Cerebellar cortex (tissue), 1 donor: ENCODE measurements at regions not wholly inside any gene's neighbourhood (a gene's known extent, or its start where the extent isn't known, plus 50 kb on each side); places are given as distances from the start of the nearest gene placed in this dataset.
"Not testable (repeated sequence)": the region's sequence is repeated elsewhere in the genome, so short reads cannot be mapped to it uniquely, and the experiment has no call there.

ENCODE experiments used
- DNase-seq: peaks from one replicate; pipeline ENCODE4 v3.0.0-alpha.2; 2015; ENCODE audit warnings: low spot score

DNA sequence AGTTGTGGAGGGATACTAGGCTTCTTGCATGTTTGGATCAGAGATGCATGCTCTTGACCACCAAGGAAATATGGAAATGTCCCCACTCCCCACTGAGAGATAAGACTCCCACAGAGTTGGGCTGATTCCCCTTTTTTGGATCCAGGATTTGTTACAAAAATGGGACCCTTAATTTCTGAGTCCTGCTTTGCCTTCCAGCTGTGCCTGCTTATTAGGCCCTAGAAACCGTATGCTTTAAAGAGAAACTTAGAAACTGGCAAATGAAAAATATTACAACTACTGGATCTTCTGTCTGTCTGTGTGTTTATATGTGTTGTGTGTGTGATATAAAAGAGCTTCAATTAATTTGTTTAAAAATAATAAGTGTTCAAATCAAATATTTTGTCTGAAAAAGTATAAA lies 817.6 kb upstream of the CITED2 start:
- DNase-seq: no peak

DNA sequence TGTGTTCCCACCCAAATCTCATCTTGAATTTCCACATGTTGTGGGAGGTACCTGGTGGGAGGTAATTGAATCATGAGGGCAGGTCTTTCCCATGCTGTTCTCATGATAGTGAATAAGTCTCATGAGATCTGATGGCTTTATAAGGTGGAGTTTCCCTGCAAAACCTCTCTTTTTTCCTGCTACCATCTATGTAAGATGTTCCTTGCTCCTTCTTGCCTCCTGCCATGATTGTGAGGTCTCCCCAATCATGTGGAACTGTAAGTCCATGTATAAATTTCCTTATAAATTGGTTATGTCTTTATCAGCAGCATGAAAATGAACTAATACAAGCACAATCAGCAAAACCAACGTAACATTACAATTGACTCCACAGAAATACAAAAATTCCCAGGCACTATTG lies 814.8 kb upstream of the CITED2 start:
- DNase-seq: not testable (repeated sequence)

DNA sequence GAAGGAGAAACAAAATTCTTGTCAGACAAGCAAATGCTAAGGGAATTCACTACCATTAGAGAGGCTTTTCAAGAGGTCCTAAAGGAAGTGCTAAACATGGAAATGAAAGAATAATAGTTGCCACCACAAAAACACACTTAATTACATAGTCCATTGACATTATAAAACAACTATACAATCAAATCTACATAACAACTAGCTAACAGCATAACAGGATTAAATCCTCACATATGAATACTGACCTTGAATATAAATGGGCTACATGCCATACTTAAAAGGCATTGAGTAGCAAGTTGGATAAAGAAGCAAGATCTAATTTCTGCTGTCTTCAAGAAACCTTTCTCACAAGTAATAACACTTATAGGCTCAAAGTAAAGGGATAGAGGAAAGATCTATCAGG lies 811.5 kb upstream of the CITED2 start:
- no peak for DNase-seq

DNA sequence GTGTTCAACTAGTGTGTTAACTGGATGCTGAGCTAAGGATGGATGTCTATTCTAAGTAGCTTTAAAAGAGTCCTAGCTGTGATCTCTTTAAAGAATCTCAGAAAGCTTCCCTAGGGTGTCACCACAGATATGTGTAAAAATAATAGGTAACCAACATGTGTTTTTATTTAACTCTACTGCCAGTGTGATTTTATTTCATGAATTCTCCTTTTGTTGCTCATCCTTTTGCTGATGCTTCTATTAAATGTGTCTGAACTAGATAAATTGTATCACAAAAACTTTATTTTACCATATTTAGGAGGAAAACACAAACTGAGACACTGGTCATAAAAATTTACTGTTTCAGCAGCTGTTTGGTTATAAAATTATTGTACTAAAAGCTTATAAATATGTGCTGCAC lies 809.4 kb upstream of the CITED2 start:
- DNase-seq: no peak

DNA sequence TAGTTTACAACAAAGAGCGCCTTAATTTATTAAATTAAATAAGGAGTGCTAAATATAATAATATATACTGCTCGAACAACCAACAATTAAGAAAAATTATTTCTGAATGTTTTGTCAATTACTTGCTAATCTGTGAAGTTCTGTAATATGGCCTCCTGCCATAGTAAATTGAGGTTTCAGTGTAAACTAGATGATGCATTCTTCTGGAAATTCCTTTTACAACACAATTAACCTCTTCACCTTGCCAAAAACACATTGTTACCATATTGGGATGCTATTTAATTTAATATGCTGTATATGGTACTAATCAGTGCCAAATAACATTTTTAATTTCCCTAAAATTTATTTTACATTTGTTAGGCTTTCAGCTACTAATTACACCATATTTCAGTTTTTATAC lies 808.4 kb upstream of the CITED2 start:
- no peak for DNase-seq

DNA sequence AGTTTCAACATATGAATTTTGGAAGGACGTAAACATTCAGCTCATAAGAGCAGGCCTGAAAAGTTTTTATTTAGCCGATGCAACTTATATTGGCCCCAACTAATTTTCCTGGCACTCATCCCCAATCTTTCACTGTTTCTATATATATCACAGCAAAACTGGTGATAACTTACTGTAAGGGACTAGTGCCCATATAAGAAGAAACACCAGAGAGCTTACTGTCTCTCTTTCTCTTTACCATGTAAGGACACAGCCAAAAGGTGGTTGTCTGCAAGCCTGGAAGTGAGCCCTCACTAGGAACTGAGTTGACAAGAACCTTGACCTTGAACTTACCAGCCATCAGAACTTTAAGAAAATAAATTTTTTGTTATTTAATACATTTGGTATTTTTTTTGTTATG lies 807.4 kb upstream of the CITED2 start:
- DNase-seq: no peak

DNA sequence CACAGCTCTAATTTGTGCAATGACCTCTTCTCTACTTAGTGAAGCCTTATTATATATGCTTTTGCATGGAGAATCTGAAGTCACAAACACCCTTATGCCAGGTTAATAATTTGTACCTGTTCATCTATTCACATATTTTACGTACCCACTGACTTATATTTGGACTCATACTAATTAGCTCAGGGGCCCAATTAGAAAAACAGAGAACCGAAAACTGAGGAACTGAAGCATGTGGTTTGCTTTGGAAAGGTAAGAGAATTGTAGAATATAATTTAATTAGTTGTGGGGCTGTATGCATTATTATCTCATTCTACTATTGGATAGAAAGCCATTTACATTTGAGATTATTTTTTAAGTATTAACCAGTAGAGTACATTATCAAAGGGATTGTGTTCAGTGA lies 805.9 kb upstream of the CITED2 start:
- DNase-seq: no peak

DNA sequence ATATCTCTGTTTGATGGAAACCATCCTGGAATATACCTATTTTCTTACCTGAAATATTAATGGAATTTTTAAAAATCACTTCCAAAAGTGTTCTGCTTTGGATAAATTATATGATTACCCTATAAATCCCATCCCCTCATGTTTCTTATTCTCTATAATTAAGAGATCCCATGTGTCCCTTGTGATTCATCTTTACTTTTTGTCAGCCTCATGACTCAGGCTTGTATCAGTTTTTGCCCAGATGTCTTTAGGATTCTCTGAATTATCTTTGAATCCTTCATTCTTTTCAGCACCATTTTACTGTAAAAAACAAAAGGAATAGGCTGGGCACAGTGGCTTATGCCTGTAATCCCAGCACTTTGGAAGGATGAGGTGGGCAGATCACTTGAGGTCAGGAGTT lies 804.5 kb upstream of the CITED2 start:
- no peak for DNase-seq

DNA sequence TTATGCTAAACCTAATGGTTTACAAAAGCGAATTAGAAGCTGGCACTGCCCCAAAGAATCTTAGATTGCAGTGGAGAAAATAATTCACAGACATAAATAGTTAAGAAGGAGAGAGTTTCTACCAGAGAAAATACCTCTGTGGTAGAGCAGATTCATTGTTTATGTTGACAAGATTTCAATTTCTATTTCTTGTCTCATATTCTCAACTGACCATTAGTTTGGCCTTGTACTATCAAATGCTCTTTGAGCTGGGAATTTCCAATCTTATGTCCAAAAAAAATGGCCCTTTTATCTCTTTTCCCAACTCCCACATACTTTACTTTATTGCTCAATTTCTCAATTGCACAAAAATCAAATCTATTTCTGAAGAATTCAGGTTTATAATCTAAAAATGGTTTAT lies 804.1 kb upstream of the CITED2 start:
- no peak for DNase-seq

DNA sequence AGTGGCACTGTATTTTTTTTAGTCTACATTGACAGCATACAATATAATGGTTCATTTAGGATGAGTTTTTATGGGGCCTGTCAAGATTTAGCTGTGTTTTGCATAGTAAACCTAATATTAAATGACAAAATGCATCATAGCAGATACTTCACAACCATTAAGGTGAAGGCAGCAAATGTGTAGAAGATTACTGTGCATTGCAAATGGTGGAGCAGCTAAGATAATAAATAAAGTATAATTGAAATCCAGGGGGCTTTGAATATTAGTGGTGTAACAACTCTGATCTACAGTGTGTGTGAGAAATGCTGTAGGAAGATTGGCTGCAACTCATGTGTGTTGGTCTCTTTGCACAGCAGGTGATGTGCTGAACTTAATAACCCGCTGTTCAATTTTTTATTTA lies 801.9 kb upstream of the CITED2 start:
- DNase-seq: no peak

DNA sequence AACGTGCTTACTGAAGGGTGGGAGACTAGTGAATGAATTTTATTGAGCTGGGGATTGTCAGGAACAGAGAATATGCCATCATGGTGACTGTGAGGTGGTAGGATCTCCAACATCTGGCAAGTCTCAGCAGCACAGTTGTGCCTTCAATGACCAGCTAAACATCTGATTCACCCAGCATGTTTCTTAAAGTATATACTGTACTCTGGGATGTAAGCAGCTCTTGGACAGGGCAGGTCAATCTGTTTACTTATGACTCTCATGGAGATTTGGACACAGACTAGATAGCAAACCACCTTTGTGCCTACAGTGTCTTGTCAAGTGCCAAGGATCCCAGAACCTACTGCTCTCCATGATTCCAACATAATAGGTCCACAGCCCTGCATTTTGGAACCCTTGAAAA lies 801.0 kb upstream of the CITED2 start:
- DNase-seq: no peak

DNA sequence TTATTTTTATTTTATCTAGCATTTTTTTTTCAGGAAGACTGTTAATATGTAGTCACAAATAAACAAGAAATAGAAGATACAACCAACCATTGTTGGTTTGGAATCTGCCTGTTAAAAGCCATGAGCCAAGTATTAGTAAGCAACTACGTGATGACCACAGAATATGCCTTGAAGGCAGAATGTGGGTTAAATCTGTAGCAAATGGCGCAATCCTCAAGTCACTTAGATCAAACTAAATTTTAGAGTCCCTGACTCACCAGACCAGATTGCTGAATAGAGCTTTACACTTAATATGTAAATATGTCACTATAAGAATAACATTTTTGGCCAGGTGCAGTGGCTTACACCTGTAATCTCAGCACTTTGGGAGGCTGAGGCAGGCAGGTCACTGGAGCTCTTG lies 800.1 kb upstream of the CITED2 start:
- DNase-seq: no peak

DNA sequence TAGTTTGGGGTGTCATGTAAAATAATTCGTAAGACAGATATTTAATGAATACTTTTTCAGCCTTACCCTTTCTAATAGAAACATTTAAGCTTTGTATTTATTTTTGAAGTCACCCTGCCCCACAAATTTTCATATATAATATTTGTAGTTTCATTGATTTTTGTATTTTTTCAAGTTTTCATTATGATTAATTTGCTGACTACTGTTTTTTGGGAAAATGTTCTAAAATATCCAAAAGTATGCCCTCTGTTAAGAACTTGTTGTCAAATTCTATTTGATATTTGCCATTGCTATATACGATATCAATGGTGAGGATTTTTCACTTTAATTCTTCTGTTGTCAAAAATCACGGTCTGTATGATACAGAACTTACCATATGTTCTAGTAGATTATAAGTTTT lies 793.9 kb upstream of the CITED2 start:
- DNase-seq: no peak

DNA sequence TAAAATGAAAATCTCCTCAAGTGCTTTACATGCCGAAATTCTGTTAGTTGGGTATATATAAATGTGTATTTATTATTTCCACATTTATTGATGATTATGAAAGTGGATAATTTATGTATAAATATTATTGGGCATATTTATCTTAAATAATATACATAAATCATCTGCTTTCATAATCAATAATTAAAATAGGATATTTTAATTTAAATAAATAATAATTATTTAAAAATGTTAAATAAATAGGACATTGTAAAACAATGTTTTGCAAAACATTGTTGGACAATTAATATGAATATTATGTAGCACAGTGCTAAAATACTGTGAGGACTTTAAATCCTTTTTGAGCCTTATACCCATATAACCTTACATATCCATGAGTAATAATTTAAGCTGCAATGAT lies 786.5 kb upstream of the CITED2 start:
- no peak for DNase-seq

DNA sequence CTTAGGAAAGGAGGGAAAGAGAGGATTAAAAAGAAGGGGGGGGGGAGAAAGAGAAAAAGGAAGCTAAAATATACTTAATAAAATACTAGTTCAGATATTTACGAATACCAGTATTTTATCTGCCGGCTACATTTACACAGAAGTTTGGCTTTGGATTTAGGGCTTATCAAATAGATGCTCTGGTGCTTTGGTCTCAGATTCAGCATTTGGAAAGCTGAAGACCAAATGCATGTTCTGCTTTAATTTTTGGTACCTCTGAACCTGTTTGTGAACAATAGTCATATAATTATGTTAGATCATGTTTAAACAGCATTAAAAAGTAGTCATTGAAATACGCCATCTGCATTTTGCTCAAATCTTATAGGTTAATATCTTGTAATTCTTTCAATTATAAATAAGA lies 786.0 kb upstream of the CITED2 start:
- no peak for DNase-seq

DNA sequence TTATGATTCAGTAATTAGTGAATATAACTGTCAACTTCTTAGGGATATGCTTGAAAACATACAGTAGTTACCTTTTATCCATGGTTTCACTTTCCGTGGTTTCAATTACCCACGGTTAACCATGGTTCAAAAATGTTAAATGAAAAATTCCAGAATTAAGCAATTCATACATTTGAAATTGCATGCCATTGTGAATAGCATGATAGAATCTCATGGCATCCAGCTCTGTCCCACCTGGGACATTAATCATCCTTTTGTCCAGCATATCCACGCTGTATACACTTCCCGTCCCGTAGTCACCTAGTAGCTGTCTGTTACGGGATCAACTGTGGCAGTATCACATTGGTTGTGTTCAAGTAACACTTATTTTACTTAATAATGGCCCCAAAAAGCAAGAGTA lies 781.7 kb upstream of the CITED2 start:
- no peak for DNase-seq

DNA sequence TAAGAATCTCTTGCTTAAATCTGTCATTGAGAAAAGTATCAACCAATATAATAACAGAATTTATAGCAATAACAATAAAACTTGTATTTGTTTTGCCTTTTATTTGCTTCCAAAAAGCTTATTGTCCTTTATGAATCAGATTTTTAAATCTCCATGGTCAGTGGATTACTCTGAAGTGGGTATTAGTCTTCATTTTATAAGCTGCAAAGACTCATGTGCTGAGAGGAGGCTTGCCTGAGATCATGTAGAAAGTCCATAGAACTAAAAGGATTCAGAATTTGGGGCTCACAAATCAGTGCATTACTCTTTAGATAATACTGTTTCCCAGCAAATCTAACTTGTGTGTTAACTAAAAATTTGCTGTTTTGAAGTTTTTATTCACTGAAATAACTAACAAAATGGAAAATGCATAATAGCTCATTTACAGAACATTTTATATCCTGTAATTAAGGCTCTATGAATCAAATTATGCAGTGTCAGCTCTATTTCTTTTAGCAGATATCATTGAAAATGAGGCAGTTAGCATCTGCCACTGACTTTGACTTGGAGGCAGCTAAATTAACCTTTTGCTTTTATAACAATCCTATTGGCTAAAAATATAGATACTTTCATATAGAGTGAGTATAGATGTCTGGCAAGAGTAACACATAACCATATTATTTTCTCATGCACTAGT lies 781.1 kb upstream of the CITED2 start:
- DNase-seq: no peak

DNA sequence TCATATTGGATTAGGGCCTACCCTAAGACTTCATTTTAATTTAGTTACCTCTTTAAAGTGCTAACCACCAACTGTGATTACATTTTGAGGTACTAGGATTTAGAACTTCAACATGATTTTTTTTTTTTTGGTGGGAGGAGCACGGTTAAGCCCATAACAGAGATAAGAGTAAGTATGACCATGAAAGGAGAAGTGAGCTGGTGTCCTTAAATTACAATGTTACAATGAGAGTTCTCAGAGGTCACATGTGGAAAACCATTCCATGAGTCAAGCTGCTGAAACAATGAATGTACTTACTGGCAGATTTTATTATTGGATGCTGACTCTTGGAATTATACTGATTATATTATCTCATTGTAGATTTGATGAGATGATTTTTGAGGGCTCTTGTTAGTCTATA lies 779.3 kb upstream of the CITED2 start:
- DNase-seq: no peak

DNA sequence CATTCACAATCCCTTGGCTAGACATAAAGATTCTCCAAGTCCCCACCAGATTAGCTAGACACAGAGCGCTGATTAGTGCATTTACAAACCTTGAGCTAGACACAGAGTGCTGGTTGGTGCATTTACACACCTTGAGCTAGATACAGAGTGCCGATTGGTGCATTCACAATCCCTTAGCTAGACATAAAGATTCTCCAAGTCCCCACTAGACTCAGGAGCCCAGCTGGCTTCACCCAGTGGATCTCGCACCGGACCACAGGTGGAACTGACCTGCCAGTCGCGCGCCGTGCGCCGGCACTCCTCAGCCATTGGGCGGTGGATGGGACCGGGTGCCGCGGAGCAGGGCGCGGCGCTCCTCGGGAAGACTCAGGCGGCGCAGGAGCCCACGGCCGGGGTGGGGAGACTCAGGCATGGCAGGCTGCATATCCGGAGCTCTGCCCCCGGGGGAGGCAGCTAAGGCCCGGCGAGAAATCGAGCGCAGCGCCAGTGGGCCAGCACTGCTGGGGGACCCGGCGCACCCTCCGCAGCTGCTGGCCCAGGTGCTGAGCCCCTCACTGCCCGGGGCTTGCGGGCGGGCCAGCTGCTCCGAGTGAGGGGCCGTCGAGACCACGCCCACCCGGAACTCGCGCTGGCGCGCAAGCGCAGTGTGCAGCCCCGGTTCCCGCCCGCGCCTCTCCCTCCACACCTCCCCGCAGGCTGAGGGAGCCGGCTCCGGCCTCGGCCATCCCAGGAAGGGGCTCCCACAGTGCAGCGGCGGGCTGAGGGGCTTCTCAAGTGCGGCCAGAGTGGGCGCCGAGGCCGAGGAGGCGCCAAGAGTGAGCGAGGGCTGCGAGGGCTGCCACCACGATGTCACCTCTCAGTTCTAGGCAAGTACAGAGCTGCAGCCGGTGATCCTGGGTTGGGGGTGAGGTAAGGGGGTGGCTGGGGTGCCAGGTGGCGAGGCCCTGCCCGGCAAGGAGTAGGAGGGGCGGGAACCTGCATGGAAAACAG lies 773.7 kb upstream of the CITED2 start:
- not testable (repeated sequence) for DNase-seq

DNA sequence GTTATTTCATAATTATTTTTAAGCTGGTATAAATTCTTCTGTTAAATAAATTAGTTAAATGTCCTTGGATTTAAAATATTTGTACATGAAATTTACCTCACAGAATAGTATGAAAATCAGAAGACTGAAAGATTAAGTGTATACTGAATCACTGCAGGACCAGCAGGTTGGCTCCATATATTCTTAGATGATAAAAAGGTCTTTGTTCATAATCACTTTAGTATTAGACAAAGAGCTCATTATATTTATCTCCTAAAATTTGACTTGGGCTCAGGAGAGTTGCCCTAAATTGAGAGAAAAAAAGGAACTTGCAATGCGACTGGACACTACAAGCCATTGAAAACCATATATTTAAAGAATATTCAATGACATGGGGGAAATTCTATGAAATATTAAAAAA lies 766.4 kb upstream of the CITED2 start:
- no peak for DNase-seq

DNA sequence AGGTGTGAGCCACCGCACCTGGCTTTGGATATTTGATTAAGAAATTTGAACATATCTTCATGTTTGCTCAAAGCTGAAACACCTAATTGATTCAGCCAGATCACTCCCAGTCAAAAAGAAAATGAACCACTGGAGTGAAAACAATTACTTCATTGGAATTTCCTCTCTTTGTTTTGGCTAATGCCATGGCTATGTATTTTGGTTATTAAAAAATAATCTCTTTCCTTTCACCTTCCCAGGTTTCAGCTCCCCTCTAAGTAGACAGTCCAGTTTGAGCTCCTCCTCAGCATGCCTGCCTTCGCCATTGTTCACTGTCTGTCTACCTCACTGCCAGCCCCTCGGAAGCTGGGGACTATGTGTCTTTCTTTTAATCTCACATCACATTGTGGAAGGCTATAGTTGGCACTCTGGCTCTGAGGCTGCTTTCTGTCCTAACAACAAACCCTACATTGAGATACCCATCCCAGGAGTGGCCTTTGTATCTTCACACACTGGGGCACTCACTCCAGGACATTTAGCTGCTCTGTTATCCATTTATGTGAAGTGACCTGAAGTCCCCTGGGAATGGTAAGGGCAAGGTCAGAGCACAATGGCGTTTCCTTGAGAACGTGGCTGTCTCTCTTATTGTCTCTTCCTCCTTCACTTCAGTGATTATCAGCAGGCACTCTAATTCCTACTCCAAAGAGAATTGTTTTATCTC lies 764.0 kb upstream of the CITED2 start:
- no peak for DNase-seq

DNA sequence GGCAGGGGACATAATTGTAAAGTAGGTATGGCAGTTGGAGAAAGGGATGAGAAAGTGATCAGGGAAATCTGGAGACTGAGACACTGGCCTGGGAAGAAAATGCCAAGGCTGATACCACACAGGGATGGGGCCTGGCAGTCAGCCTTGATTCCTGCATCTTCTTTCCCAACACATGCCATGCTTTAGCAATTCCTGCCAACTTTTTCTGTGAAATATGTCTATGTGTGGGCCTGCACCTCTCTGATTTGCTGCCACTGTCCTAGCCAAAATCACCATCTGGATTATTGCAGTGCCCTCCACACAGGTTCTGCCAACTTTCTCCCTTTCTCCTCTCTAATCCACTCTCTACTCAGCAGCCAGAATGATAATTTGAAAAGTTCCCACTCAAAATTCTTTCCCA lies 759.8 kb upstream of the CITED2 start:
- peak; percentile 68 for DNase-seq

DNA sequence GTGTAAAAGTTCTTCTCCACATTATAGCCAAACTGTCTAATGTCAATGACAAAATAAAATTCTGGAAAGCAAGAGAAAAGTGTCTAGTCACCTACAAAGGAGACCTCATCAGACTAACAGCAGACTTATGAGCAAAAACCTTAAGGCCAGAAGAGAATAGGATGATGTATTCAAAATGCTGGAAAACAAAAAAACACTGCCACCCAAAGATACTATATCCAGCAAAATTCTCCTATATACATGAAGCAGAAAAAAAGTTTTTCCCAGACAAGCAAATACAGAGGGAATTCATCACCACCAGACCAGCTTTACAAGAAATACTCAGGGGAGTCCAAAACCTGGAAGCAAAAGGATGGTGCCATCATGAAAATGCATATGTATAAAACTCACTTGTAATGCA lies 755.6 kb upstream of the CITED2 start:
- DNase-seq: no peak
